ENCODE measurements at regions not wholly inside any gene's neighbourhood (a gene's known extent, or its start where the extent isn't known, plus 50 kb on each side); places are given as distances from the start of the nearest gene placed in this dataset.

DNA sequence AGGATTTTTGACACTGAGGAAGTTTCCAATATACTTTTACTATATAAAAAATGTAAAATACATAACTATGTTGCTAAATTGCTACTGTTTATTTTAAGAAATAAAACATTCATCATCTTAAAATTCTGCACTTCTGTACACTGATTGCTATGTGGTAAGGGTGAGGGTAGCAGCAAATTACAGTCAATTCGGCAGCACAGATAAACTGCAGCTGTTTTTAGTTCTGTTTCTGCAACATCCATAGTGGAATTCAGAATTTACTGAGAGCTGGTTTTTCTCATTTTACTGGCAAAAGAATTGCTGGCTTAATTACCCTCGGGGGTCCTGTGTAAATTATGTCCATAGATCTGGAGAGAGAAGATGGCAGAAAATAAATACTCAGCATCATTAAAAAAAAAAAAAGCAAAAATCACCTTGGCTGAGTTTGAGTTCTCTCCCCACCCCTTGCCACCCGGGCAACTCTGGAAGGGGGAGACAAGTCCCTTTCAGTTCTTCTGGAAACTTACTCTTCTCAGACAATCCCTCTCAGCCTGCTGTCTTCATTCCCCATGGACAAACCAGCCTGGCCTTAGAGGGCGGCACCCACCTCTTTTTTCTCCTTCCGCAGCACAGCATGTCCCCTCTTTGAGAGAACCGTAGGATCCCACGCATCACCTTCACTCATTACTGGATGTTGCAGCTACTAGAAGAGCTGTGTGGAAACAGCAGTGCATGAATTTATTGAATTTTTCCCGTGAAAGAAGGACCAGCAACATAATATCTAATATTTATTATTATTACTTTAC lies 501.1 kb upstream of the CELF2 start:
- ChIA-PET CTCF (no interaction called here), POLR2A (no interaction called here)
- no TSS peak for BruUV-seq (replicated peaks)
- no peaks in the 10 kb centered on the region for H3K9me3 ChIP-seq (replicated peaks; ENCODE audit: control insufficient read depth, insufficient read depth, low read length)
- H2AFZ ChIP-seq (ENCODE audit: low read depth, low read length), result no peak overlapping the region
- H3K27me3 ChIP-seq (ENCODE audit: control insufficient read depth in 2 of 2, insufficient read depth in 2 of 2, low read length in 2 of 2), result peaks cover 4 to 5% of the 10 kb centered on the region in 2 experiments
- H3K4me2 ChIP-seq (ENCODE audit: insufficient read depth, low read length), result no peak overlapping the region
- H3K9me1 ChIP-seq (replicated peaks; ENCODE audit: control insufficient read depth, extremely low read depth, insufficient read depth, low read length), result no peaks in the 10 kb centered on the region
- intact Hi-C loops (cut with micrococcal nuclease) (no loop called here), dilution Hi-C loops (cut with MboI; ENCODE audit: extremely low pct_ligation_motif_present, low sequenced_read_pairs) (no loop called here)
- H3K36me3 ChIP-seq (ENCODE audit: control insufficient read depth in 2 of 2, extremely low read depth in 1 of 2, insufficient read depth in 2 of 2, low read length in 2 of 2), result no peaks in the 10 kb centered on the region
- DNase-seq (ENCODE audit: low read depth, low spot score) (no peak), FAIRE-seq (no peak)
- H3K27ac ChIP-seq (ENCODE audit: insufficient read depth, low read depth, low read length), result no peak overlapping the region
- H4K20me1 ChIP-seq (replicated peaks; ENCODE audit: control insufficient read depth, extremely low read depth, insufficient read depth, low read length), result no peaks in the 10 kb centered on the region
- no peak overlapping the region for H3K9ac ChIP-seq (replicated peaks; ENCODE audit: extremely low read depth, insufficient read depth, low read length)
- TF ChIP-seq GATA2 (IDR thresholded peaks at IDR 0.05; ENCODE audit: insufficient read depth, insufficient read length, low read depth, low read length) (no peak), EZH2 (IDR thresholded peaks at IDR 0.05; ENCODE audit: borderline replicate concordance, low read depth, low read length, severe bottlenecking) (no peak), FOS (IDR thresholded peaks at IDR 0.05; ENCODE audit: borderline replicate concordance, insufficient read depth, low read length) (no peak), POLR2AphosphoS5 (IDR thresholded peaks at IDR 0.05; ENCODE audit: insufficient read depth, low read depth, low read length) (no peak), MYC (IDR thresholded peaks at IDR 0.05; ENCODE audit: low read depth, low read length) (no peak), JUN (IDR thresholded peaks at IDR 0.05; ENCODE audit: borderline replicate concordance, insufficient read depth, insufficient read length, low read depth) (no peak), POLR2A (IDR thresholded peaks at IDR 0.05; ENCODE audit: low read depth, low read length) (no peak)
- TF ChIP-seq, protein P1, sequence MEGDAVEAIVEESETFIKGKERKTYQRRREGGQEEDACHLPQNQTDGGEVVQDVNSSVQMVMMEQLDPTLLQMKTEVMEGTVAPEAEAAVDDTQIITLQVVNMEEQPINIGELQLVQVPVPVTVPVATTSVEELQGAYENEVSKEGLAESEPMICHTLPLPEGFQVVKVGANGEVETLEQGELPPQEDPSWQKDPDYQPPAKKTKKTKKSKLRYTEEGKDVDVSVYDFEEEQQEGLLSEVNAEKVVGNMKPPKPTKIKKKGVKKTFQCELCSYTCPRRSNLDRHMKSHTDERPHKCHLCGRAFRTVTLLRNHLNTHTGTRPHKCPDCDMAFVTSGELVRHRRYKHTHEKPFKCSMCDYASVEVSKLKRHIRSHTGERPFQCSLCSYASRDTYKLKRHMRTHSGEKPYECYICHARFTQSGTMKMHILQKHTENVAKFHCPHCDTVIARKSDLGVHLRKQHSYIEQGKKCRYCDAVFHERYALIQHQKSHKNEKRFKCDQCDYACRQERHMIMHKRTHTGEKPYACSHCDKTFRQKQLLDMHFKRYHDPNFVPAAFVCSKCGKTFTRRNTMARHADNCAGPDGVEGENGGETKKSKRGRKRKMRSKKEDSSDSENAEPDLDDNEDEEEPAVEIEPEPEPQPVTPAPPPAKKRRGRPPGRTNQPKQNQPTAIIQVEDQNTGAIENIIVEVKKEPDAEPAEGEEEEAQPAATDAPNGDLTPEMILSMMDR (IDR thresholded peaks at IDR 0.05; ENCODE audit: extremely low read depth in 1 of 2, insufficient read depth in 1 of 2, low read depth in 1 of 2, low read length in 2 of 2), result no peak
- TF ChIP-seq, protein P2, sequence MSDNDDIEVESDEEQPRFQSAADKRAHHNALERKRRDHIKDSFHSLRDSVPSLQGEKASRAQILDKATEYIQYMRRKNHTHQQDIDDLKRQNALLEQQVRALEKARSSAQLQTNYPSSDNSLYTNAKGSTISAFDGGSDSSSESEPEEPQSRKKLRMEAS (IDR thresholded peaks at IDR 0.05; ENCODE audit: insufficient read depth, insufficient read length), result no peak
- H3K79me2 ChIP-seq (ENCODE audit: control insufficient read depth, insufficient read depth, low read length), result no peaks in the 10 kb centered on the region
- H3K4me3 ChIP-seq (replicated peaks in 1 of 3; ENCODE audit: insufficient read depth in 1 of 3, low read depth in 1 of 3, low read length in 3 of 3), result no peak overlapping the region
- no peaks in the 10 kb centered on the region for H3K4me1 ChIP-seq (ENCODE audit: control insufficient read depth, extremely low read depth, insufficient read depth, low read length)

Measured in endothelial cell of umbilical vein (primary cell).